ENCODE measurements at regions not wholly inside any gene's neighbourhood (a gene's known extent, or its start where the extent isn't known, plus 50 kb on each side); places are given as distances from the start of the nearest gene placed in this dataset.

DNA sequence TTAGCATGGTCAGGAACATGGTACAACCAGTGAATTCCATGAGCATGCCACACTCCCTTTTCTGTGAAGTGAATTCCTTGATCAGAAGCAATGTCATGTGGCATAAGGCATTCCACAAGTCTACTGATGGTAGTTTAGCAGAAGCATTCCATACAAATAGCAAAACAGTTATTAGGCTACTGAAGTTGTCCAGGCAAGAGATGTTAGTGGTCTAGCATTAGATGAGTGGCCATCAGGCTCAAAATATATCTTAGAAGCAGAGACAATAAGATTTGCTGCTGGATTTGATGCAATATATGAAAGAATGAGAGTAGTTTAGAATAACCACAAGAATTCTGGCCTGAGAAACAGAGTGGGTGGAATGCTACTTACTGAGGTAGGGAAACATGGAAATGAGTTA, 355.3 kb upstream of the NRXN1 start:
- TF ChIP-seq EZH2 (IDR thresholded peaks at IDR 0.05; ENCODE audit: low read length) = no peak
- TF ChIP-seq, protein P1, sequence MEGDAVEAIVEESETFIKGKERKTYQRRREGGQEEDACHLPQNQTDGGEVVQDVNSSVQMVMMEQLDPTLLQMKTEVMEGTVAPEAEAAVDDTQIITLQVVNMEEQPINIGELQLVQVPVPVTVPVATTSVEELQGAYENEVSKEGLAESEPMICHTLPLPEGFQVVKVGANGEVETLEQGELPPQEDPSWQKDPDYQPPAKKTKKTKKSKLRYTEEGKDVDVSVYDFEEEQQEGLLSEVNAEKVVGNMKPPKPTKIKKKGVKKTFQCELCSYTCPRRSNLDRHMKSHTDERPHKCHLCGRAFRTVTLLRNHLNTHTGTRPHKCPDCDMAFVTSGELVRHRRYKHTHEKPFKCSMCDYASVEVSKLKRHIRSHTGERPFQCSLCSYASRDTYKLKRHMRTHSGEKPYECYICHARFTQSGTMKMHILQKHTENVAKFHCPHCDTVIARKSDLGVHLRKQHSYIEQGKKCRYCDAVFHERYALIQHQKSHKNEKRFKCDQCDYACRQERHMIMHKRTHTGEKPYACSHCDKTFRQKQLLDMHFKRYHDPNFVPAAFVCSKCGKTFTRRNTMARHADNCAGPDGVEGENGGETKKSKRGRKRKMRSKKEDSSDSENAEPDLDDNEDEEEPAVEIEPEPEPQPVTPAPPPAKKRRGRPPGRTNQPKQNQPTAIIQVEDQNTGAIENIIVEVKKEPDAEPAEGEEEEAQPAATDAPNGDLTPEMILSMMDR (optimal IDR thresholded peaks at IDR 0.05 in 1 of 3, IDR thresholded peaks at IDR 0.05 in 1 of 3, conservative IDR thresholded peaks at IDR 0.05 in 1 of 3; ENCODE audit: extremely low read depth in 1 of 3, insufficient read depth in 2 of 3, low read length in 3 of 3) = no peak
- Histone ChIP-seq H2AFZ (ENCODE audit: control insufficient read depth, low read length) (no peak overlapping the region), H3K27me3 (ENCODE audit: control insufficient read depth, extremely low read depth, insufficient read depth, low read length) (no peaks in the 10 kb centered on the region), H3K27ac (ENCODE audit: control insufficient read depth, insufficient read depth, low read length) (no peak overlapping the region), H3K4me1 (ENCODE audit: control insufficient read depth, extremely low read depth, insufficient read depth, low read length) (no peaks in the 10 kb centered on the region), H3K9me3 (ENCODE audit: control insufficient read depth, low read depth, low read length) (peaks cover 5% of the 10 kb centered on the region), H3K4me2 (ENCODE audit: control insufficient read depth, extremely low read depth, insufficient read depth, low read depth, low read length) (no peak overlapping the region), H3K36me3 (ENCODE audit: control insufficient read depth in 2 of 2, extremely low read depth in 1 of 2, insufficient read depth in 2 of 2, low read length in 2 of 2) (no peaks in the 10 kb centered on the region), H3K4me3 (ENCODE audit: control insufficient read depth in 2 of 3, extremely low read depth in 1 of 3, insufficient read depth in 2 of 3, low read depth in 1 of 3, low read length in 3 of 3) (no peak overlapping the region), H3K9me1 (ENCODE audit: control insufficient read depth, extremely low read depth, insufficient read depth, low read length) (no peaks in the 10 kb centered on the region), H3K79me2 (ENCODE audit: control insufficient read depth, insufficient read depth, low read length) (no peaks in the 10 kb centered on the region), H4K20me1 (ENCODE audit: control insufficient read depth, extremely low read depth, insufficient read depth, low read length) (no peaks in the 10 kb centered on the region), H3K9ac (ENCODE audit: control insufficient read depth, extremely low read depth, insufficient read depth, low read length) (no peak overlapping the region)
- DNase-seq (ENCODE audit: low read depth, low spot score) (no peak), FAIRE-seq (no peak)
- dilution Hi-C loops (cut with MboI; ENCODE audit: extremely low pct_ligation_motif_present, low sequenced_read_pairs) = no loop called here

DNA sequence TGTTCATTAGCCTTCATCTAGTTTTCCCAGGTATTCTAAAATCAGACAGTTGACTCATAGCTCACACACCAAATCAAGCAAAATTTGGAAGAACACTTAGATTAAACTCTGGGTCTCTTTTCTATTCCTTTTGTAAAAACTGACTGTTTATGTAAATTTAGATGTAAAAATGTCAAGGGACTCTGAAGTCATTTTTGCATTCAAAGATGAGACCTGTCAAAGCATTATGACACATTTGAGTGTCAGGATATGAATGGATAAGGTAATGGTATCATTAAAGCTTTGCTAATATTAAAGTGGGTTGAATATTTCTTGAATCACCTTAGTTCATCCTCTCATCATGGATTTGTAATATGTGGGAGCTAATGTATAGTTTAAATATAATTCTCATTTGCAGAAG, 348.1 kb upstream of the NRXN1 start:
- Histone ChIP-seq H3K79me2 (ENCODE audit: control insufficient read depth, insufficient read depth, low read length) (no peaks in the 10 kb centered on the region), H3K4me3 (ENCODE audit: control insufficient read depth in 2 of 3, extremely low read depth in 1 of 3, insufficient read depth in 2 of 3, low read depth in 1 of 3, low read length in 3 of 3) (no peak overlapping the region), H2AFZ (ENCODE audit: control insufficient read depth, low read length) (no peak overlapping the region), H3K4me1 (ENCODE audit: control insufficient read depth, extremely low read depth, insufficient read depth, low read length) (no peaks in the 10 kb centered on the region), H3K9me1 (ENCODE audit: control insufficient read depth, extremely low read depth, insufficient read depth, low read length) (no peaks in the 10 kb centered on the region), H3K27me3 (ENCODE audit: control insufficient read depth, extremely low read depth, insufficient read depth, low read length) (no peaks in the 10 kb centered on the region), H3K27ac (ENCODE audit: control insufficient read depth, insufficient read depth, low read length) (no peak overlapping the region), H3K9me3 (ENCODE audit: control insufficient read depth, low read depth, low read length) (no peaks in the 10 kb centered on the region), H4K20me1 (ENCODE audit: control insufficient read depth, extremely low read depth, insufficient read depth, low read length) (no peaks in the 10 kb centered on the region), H3K9ac (ENCODE audit: control insufficient read depth, extremely low read depth, insufficient read depth, low read length) (no peak overlapping the region), H3K4me2 (ENCODE audit: control insufficient read depth, extremely low read depth, insufficient read depth, low read depth, low read length) (no peak overlapping the region), H3K36me3 (ENCODE audit: control insufficient read depth in 2 of 2, extremely low read depth in 1 of 2, insufficient read depth in 2 of 2, low read length in 2 of 2) (no peaks in the 10 kb centered on the region)
- TF ChIP-seq EZH2 (IDR thresholded peaks at IDR 0.05; ENCODE audit: low read length) = no peak
- TF ChIP-seq, protein P1 (optimal IDR thresholded peaks at IDR 0.05 in 1 of 3, IDR thresholded peaks at IDR 0.05 in 1 of 3, conservative IDR thresholded peaks at IDR 0.05 in 1 of 3; ENCODE audit: extremely low read depth in 1 of 3, insufficient read depth in 2 of 3, low read length in 3 of 3) = no peak
- FAIRE-seq (no peak), DNase-seq (ENCODE audit: low read depth, low spot score) (no peak)
- dilution Hi-C loops (cut with MboI; ENCODE audit: extremely low pct_ligation_motif_present, low sequenced_read_pairs) = no loop called here
